ENCODE measurements at regions not wholly inside any gene's neighbourhood (a gene's known extent, or its start where the extent isn't known, plus 50 kb on each side); places are given as distances from the start of the nearest gene placed in this dataset.
"Not testable (repeated sequence)": the region's sequence is repeated elsewhere in the genome, so short reads cannot be mapped to it uniquely, and the experiment has no call there.

GRCh38 chrX:883588-883987, 253.0 kb downstream of the SHOX start:
- TF ChIP-seq CTCF (IDR thresholded peaks at IDR 0.05; ENCODE audit: low read depth, low read length), result no peak
- no peak for DNase-seq (ENCODE audit: extremely low read depth, low read depth)

DNA sequence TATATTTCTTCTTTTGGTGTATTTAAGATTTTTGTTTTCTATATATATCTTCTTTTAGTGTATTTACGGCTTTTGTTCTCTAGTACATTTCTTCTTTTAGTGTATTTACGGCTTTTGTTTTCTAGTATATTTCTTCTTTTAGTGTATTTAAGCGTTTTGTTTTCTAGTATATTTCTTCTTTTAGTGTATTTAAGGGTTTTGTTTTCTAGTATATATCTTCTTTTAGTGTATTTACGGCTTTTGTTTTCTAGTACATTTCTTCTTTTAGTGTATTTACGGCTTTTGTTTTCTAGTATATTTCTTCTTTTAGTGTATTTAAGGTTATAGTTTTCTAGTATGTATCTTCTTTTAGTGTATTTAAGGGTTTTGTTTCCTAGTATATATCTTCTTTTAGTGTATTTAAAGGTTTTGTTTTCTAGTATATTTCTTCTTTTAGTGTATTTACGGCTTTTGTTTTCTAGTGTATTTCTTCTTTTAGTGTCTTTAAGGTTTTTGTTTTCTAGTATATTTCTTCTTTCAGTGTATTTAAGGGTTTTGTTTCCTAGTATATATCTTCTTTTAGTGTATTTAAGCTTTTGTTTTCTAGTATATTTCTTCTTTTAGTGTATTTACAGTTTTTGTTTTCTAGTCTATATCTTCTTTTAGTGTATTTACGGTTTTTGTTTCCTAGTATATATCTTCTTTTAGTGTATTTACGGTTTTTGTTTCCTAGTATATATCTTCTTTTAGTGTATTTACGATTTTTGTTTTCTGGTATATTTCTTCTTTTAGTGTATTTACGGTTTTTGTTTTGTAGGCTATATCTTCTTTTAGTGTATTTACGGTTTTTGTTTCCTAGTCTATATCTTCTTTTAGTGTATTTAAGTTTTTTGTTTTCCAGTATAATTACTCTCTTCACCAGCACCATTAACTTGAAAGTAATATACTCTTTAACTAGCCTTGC, 249.4 kb downstream of the SHOX start:
- not testable (repeated sequence) for DNase-seq (ENCODE audit: extremely low read depth, low read depth)

GRCh38 chrX:874061-874460, 243.5 kb downstream of the SHOX start:
- DNase-seq (ENCODE audit: extremely low read depth, low read depth), result no peak
- no peak for TF ChIP-seq CTCF (IDR thresholded peaks at IDR 0.05; ENCODE audit: low read depth, low read length)

GRCh38 chrX:873016-873415, 242.4 kb downstream of the SHOX start:
- DNase-seq (ENCODE audit: extremely low read depth, low read depth), result no peak
- no peak for TF ChIP-seq CTCF (IDR thresholded peaks at IDR 0.05; ENCODE audit: low read depth, low read length)

DNA sequence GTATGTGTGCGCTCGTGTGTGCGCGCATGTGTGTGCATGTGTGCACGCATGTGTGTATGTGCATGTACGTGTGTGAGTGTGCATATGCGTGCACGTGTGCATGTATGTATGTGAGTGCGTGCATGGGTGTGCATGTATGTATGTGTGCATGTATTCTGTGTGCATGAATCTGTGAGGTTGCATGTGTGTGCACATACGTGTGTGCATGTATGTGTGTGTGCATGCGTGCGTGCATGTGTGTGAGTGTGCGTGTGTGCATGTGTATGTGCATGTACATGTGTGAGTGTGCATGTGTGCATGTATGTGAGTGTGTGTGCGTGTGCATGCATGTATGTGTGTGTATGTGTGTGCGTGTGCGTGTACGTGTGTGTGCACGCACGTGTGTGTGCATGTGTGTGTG, 241.5 kb downstream of the SHOX start:
- DNase-seq (ENCODE audit: extremely low read depth, low read depth), result no peak
- no peak for TF ChIP-seq CTCF (IDR thresholded peaks at IDR 0.05; ENCODE audit: low read depth, low read length)

DNA sequence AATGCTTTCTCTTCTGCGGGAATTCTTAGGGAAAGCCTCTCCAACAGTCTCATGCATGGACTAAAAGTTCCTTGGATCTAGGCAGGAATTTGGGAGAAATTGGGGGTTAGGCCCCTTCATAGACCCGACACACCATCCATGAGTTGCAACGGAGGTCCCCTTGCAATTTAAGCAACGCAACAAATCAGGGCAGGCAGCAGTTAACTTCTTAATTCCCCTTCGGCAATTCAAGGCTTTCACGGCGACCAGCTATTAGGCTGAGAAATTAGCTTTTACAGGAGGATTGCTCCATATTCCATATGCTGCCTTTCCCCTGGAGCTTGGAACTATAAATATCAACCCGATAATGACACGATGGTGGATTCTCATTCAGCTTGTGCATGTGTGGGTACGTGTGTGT, 241.0 kb downstream of the SHOX start:
- no peak for DNase-seq (ENCODE audit: extremely low read depth, low read depth)
- TF ChIP-seq CTCF (IDR thresholded peaks at IDR 0.05; ENCODE audit: low read depth, low read length), result no peak

GRCh38 chrX:867966-868647, 237.5 kb downstream of the SHOX start:
- TF ChIP-seq CTCF (IDR thresholded peaks at IDR 0.05; ENCODE audit: low read depth, low read length), result no peak
- no peak for DNase-seq (ENCODE audit: extremely low read depth, low read depth)

All from AG09319 (cell line).